Right lobe of liver (tissue), 6 donors: ENCODE measurements at regions not wholly inside any gene's neighbourhood (a gene's known extent, or its start where the extent isn't known, plus 50 kb on each side); places are given as distances from the start of the nearest gene placed in this dataset.

Experiments
- ATAC-seq, 4 donors: fragments of 200-7000 bp; cut with Tn5 transposase; one replicate each; pipeline ENCODE4 v1.9.1; 2020; ENCODE audit warnings: mild to moderate bottlenecking in 4 of 4, moderate library complexity in 4 of 4
- DNase-seq, 3 donors: peaks; one replicate each; pipeline ENCODE4 v3.0.0-alpha.2; 2020
- H3K27ac ChIP-seq, 3 donors: fragments of 200-600 bp; one replicate each; pipeline ENCODE4 v1.8.0; 2022
- H3K27me3 ChIP-seq, 2 donors: fragments of 200-600 bp; one replicate each; pipeline ENCODE4 v1.8.0; 2022
- H3K36me3 ChIP-seq, 4 donors: fragments of 200-600 bp; sonication (generic) in 1 of 4; one replicate each; pipeline versions ENCODE4 v1.5.1 to v1.8.0; 2017 to 2022; ENCODE audit warnings: control low read depth in 1 of 4
- H3K4me1 ChIP-seq, 4 donors: fragments of 200-600 bp; sonication (generic) in 1 of 4; one replicate each; pipeline versions ENCODE4 v1.5.1 to v1.8.0; 2017 to 2022; ENCODE audit warnings: control low read depth in 1 of 4
- H3K4me3 ChIP-seq, 3 donors: fragments of 200-600 bp; one replicate each; pipeline ENCODE4 v1.8.0; 2022
- H3K9me3 ChIP-seq, 4 donors: fragments of 200-600 bp; sonication (generic) in 1 of 4; one replicate each; pipeline versions ENCODE4 v1.5.1 to v1.8.0; 2017 to 2022; ENCODE audit warnings: control low read depth in 1 of 4
- POLR2A ChIP-seq: fragments of 450-650 bp; IDR thresholded peaks from one replicate; pipeline ENCODE4 v1.6.1; 2017; ENCODE audit warnings: antibody characterized with exemption, mild to moderate bottlenecking
- WGBS: methylation state at CpG from one replicate; pipeline ENCODE4 v1.1.6; 2018; ENCODE audit warnings: low coverage, low lambda C conversion rate; ENCODE audit not compliant: insufficient coverage; ENCODE audit errors: missing lambda C conversion rate; 5-methylcytosine and 5-hydroxymethylcytosine counted together
- intact Hi-C, 2 donors: fragments of 100-400 bp; cut with DNase I; formaldehyde crosslinking; loops; one replicate each; pipeline versions ENCODE4 v1.11.2 to v1.14.1; 2022
- TF ChIP-seq, protein P1 (sequence below), 4 donors: fragments of 200-600 bp in 3 of 4; fragments of 450-650 bp in 1 of 4; IDR thresholded peaks; one replicate each; pipeline versions ENCODE4 v1.5.1 to v1.8.0; 2016 to 2022; ENCODE audit warnings: antibody characterized with exemption in 4 of 4, mild to moderate bottlenecking in 2 of 4
- donor health status: DM: no; HTN: yes; CAD: no.
- donor health status: DM: no; HTN: no; CAD: no.
- donor health status: DM: no; HTN: no; CAD: no.
- donor health status: DM: no; HTN: yes; CAD: no.
- donor health status: DM: no; HTN: yes; CAD: no.

GRCh38 chr20:51917886-51918535 lies 115.7 kb upstream of the SALL4 start:
- no peaks in the 10 kb centered on the region for H3K4me1 ChIP-seq
- intact Hi-C loops = no loop called here
- no peak for ATAC-seq
- no peaks in the 10 kb centered on the region for H3K36me3 ChIP-seq
- no peak overlapping the region for H3K27ac ChIP-seq
- no peaks in the 10 kb centered on the region for H3K27me3 ChIP-seq
- no peaks in the 10 kb centered on the region for H3K9me3 ChIP-seq
- H3K4me3 ChIP-seq = no peak overlapping the region
- DNase-seq = no peak
- WGBS = 24% methylated on average over 4 of the region's 4 CpGs
- no peak for TF ChIP-seq POLR2A
- TF ChIP-seq, protein P1, sequence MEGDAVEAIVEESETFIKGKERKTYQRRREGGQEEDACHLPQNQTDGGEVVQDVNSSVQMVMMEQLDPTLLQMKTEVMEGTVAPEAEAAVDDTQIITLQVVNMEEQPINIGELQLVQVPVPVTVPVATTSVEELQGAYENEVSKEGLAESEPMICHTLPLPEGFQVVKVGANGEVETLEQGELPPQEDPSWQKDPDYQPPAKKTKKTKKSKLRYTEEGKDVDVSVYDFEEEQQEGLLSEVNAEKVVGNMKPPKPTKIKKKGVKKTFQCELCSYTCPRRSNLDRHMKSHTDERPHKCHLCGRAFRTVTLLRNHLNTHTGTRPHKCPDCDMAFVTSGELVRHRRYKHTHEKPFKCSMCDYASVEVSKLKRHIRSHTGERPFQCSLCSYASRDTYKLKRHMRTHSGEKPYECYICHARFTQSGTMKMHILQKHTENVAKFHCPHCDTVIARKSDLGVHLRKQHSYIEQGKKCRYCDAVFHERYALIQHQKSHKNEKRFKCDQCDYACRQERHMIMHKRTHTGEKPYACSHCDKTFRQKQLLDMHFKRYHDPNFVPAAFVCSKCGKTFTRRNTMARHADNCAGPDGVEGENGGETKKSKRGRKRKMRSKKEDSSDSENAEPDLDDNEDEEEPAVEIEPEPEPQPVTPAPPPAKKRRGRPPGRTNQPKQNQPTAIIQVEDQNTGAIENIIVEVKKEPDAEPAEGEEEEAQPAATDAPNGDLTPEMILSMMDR (IDR thresholded peaks at IDR 0.05) = no peak

GRCh38 chr20:51916244-51916643 lies 113.9 kb upstream of the SALL4 start:
- TF ChIP-seq, protein P1 (IDR thresholded peaks at IDR 0.05) = no peak
- no peak for TF ChIP-seq POLR2A
- 83% methylated on average over 4 of the region's 4 CpGs for WGBS
- no peaks in the 10 kb centered on the region for H3K27me3 ChIP-seq
- no peak for ATAC-seq
- H3K36me3 ChIP-seq = no peaks in the 10 kb centered on the region
- H3K9me3 ChIP-seq = no peaks in the 10 kb centered on the region
- no peak for DNase-seq
- intact Hi-C loops = no loop called here
- no peak overlapping the region for H3K27ac ChIP-seq
- no peak overlapping the region for H3K4me3 ChIP-seq
- no peaks in the 10 kb centered on the region for H3K4me1 ChIP-seq

GRCh38 chr20:51914758-51915157 lies 112.4 kb upstream of the SALL4 start:
- no peak overlapping the region for H3K27ac ChIP-seq
- H3K36me3 ChIP-seq = no peaks in the 10 kb centered on the region
- H3K4me1 ChIP-seq = no peaks in the 10 kb centered on the region
- no peak for DNase-seq
- intact Hi-C loops = no loop called here
- ATAC-seq = no peak
- H3K9me3 ChIP-seq = no peaks in the 10 kb centered on the region
- no peaks in the 10 kb centered on the region for H3K27me3 ChIP-seq
- TF ChIP-seq, protein P1 (IDR thresholded peaks at IDR 0.05) = no peak
- no peak for TF ChIP-seq POLR2A
- 82% methylated on average over 4 of the region's 8 CpGs for WGBS
- H3K4me3 ChIP-seq = no peak overlapping the region

DNA sequence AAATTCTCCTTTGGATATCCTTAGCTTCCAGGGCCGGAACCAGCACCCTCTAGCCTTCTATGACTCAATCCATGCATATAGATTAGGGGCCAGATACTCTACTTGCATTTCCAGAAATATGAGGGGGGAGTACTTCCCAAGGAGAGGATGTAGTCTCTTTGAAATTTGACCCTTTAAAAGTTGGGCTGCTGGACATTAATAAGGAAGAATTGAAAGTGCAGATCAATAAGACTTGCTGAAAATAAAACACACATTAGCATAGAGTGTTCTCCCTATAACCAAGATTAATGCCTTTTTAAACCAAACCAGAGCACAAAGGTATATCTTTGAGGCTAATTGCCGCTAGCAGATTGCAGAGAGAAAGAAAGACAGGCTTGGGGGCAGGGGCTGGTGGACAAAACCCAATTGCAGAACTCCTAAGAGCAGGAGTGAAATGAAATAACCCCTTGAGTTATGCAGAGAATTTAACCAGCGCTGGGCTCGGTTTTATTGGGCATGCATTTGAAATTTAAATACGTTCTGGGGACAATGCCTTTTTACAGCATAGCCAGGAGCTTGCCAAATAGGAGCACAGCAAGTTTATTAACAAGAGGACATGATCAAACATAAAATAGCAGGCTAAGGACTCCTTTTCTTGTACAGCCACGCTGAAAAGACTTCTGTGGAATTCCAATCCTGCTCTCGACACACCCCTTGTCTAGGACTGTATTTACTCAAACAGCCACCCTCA lies 108.2 kb upstream of the SALL4 start:
- WGBS = 49% methylated on average over 7 of the region's 7 CpGs
- ATAC-seq = no peak
- intact Hi-C loops = no loop called here

More for the DNA sequence above, 108.2 kb upstream of the SALL4 start:
- DNase-seq = no peak
- Histone ChIP-seq H3K36me3 (no peaks in the 10 kb centered on the region), H3K9me3 (no peaks in the 10 kb centered on the region), H3K27me3 (no peaks in the 10 kb centered on the region), H3K27ac (no peak overlapping the region), H3K4me1 (no peaks in the 10 kb centered on the region), H3K4me3 (no peak overlapping the region)
- TF ChIP-seq, protein P1 (IDR thresholded peaks at IDR 0.05) = no peak
- no peak for TF ChIP-seq POLR2A
